ENCODE measurements at regions not wholly inside any gene's neighbourhood (a gene's known extent, or its start where the extent isn't known, plus 50 kb on each side); places are given as distances from the start of the nearest gene placed in this dataset.
"Not testable (repeated sequence)": the region's sequence is repeated elsewhere in the genome, so short reads cannot be mapped to it uniquely, and the experiment has no call there.

- DNase-seq (ENCODE audit: low spot score): no peak
Measured at GRCh38 chrX:115911967-115912366, 258.6 kb upstream of the AGTR2 start.

- no peak for DNase-seq (ENCODE audit: low spot score)
Measured at GRCh38 chrX:115912372-115912897, 258.1 kb upstream of the AGTR2 start.

- DNase-seq (ENCODE audit: low spot score): no peak
Measured at GRCh38 chrX:115913575-115913974, 257.0 kb upstream of the AGTR2 start.

- DNase-seq (ENCODE audit: low spot score): not testable (repeated sequence)
Measured at GRCh38 chrX:115915625-115916024, 254.9 kb upstream of the AGTR2 start.

GRCh38 chrX:115929480-115929879 is 241.1 kb upstream of the AGTR2 start:
- no peak for DNase-seq (ENCODE audit: low spot score)

GRCh38 chrX:115936008-115936407 is 234.5 kb upstream of the AGTR2 start:
- no peak for DNase-seq (ENCODE audit: low spot score)

- no peak for DNase-seq (ENCODE audit: low spot score)
Measured at GRCh38 chrX:115939070-115939469, 231.5 kb upstream of the AGTR2 start.

- no peak for DNase-seq (ENCODE audit: low spot score)
Measured at GRCh38 chrX:115939636-115940160, 230.8 kb upstream of the AGTR2 start.

GRCh38 chrX:115940348-115940747 is 230.2 kb upstream of the AGTR2 start:
- no peak for DNase-seq (ENCODE audit: low spot score)

GRCh38 chrX:115940888-115941332 is 229.6 kb upstream of the AGTR2 start:
- peak; percentile 65 for DNase-seq (ENCODE audit: low spot score)

GRCh38 chrX:115941388-115941787 is 229.2 kb upstream of the AGTR2 start:
- no peak for DNase-seq (ENCODE audit: low spot score)

GRCh38 chrX:115946059-115946458 is 224.5 kb upstream of the AGTR2 start:
- no peak for DNase-seq (ENCODE audit: low spot score)

- no peak for DNase-seq (ENCODE audit: low spot score)
Measured at GRCh38 chrX:115948018-115948923, 222.3 kb upstream of the AGTR2 start.

- no peak for DNase-seq (ENCODE audit: low spot score)
Measured at GRCh38 chrX:115949900-115950822, 220.4 kb upstream of the AGTR2 start.

- DNase-seq (ENCODE audit: low spot score): no peak
Measured at GRCh38 chrX:115952417-115953092, 218.0 kb upstream of the AGTR2 start.

- DNase-seq (ENCODE audit: low spot score): no peak
Measured at GRCh38 chrX:115957862-115958490, 212.6 kb upstream of the AGTR2 start.

GRCh38 chrX:115958687-115959359 is 211.7 kb upstream of the AGTR2 start:
- no peak for DNase-seq (ENCODE audit: low spot score)

- no peak for DNase-seq (ENCODE audit: low spot score)
Measured at GRCh38 chrX:115960440-115961084, 210.0 kb upstream of the AGTR2 start.

GRCh38 chrX:115966920-115967319 is 203.6 kb upstream of the AGTR2 start:
- no peak for DNase-seq (ENCODE audit: low spot score)

Measured in CD4-positive, alpha-beta T cell treated with Interleukin-6 at 100 ng/mL for 8 hours (primary cell).